Lung (tissue), 11 donors: ENCODE measurements at regions not wholly inside any gene's neighbourhood (a gene's known extent, or its start where the extent isn't known, plus 50 kb on each side); places are given as distances from the start of the nearest gene placed in this dataset.

Source experiments
- ATAC-seq: fragments of 200-7000 bp; cut with Tn5 transposase; one replicate; pipeline ENCODE4 v1.9.1; 2020; ENCODE audit warnings: moderate number of reproducible peaks; ENCODE audit not compliant: insufficient read depth, low FRiP score
- DNase-seq, 3 donors: peaks; one replicate each; pipeline ENCODE4 v3.0.0-alpha.2; 2013 to 2017
- H3K27ac ChIP-seq, 2 donors: one replicate each; pipeline ENCODE4 v1.5.1; 2013; ENCODE audit warnings: mild to moderate bottlenecking in 2 of 2, moderate library complexity in 2 of 2, control low read depth in 1 of 2, inconsistent platforms in 1 of 2, low read depth in 1 of 2, low read length in 1 of 2
- H3K27me3 ChIP-seq, 3 donors: one replicate each; pipeline ENCODE4 v1.5.1; 2013; ENCODE audit warnings: low read length in 2 of 3; ENCODE audit not compliant: control insufficient read depth in 3 of 3, insufficient read depth in 3 of 3
- H3K36me3 ChIP-seq, 4 donors: one replicate each; pipeline ENCODE4 v1.5.1; 2013; ENCODE audit warnings: low read length in 4 of 4, mild to moderate bottlenecking in 1 of 4, moderate library complexity in 1 of 4; ENCODE audit not compliant: control insufficient read depth in 4 of 4, insufficient read depth in 4 of 4
- H3K4me1 ChIP-seq, 5 donors: one replicate each; pipeline ENCODE4 v1.5.1; 2013; ENCODE audit warnings: low read length in 5 of 5, mild to moderate bottlenecking in 2 of 5, moderate library complexity in 1 of 5; ENCODE audit not compliant: control insufficient read depth in 5 of 5, insufficient read depth in 5 of 5
- H3K4me3 ChIP-seq: one replicate; pipeline ENCODE4 v1.5.1; 2013; ENCODE audit warnings: mild to moderate bottlenecking, control low read depth, moderate library complexity
- H3K9ac ChIP-seq, 2 donors: one replicate each; pipeline ENCODE4 v1.5.1; 2013; ENCODE audit warnings: low read length in 2 of 2, control low read depth in 1 of 2; ENCODE audit not compliant: insufficient read depth in 1 of 2
- H3K9me3 ChIP-seq, 4 donors: one replicate each; pipeline ENCODE4 v1.5.1; 2013; ENCODE audit warnings: low read length in 3 of 4, mild to moderate bottlenecking in 1 of 4, moderate library complexity in 1 of 4; ENCODE audit not compliant: control insufficient read depth in 4 of 4, insufficient read depth in 3 of 4
- CTCF ChIP-seq: IDR thresholded peaks from 2 replicates; pipeline ENCODE4 v1.5.1; 2012; ENCODE audit warnings: mild to moderate bottlenecking; ENCODE audit errors: control extremely low read depth, extremely low read depth
- WGBS, 2 donors: extraction: QIAGEN DNeasy Blood & Tissue Kit; methylation state at CpG; one replicate each; pipeline ENCODE4 v1.1.7; 2013; 5-methylcytosine and 5-hydroxymethylcytosine counted together
- donor health status: control.
- donor health status: control.
- donor health status: Bipolar disorder and iron deficiency.
- donor health status: healthy.
- donor health status: DM: yes; HTN: yes; CAD: no.

- no peak for TF ChIP-seq CTCF
- ATAC-seq (no peak), DNase-seq (no peak)
- H3K9me3 ChIP-seq: no peaks in the 10 kb centered on the region
- H3K4me1 ChIP-seq: no peaks in the 10 kb centered on the region
- H3K4me3 ChIP-seq: no peak overlapping the region
- H3K27ac ChIP-seq: no peak overlapping the region
- H3K9ac ChIP-seq: no peak overlapping the region
- WGBS, 2 donors: 51 to 57% methylated on average over 1 of the region's 1 CpG
- no peaks in the 10 kb centered on the region for H3K36me3 ChIP-seq
- no peaks in the 10 kb centered on the region for H3K27me3 ChIP-seq
Observed at GRCh38 chr11:104394508-104394907, 230.6 kb upstream of the PDGFD start.

GRCh38 chr11:104390651-104391050 is 226.7 kb upstream of the PDGFD start:
- Histone ChIP-seq H3K36me3 (no peaks in the 10 kb centered on the region), H3K9me3 (no peaks in the 10 kb centered on the region), H3K9ac (no peak overlapping the region), H3K4me3 (no peak overlapping the region), H3K4me1 (no peaks in the 10 kb centered on the region), H3K27me3 (no peaks in the 10 kb centered on the region), H3K27ac (no peak overlapping the region)
- no peak for DNase-seq
- TF ChIP-seq CTCF: no peak
- no peak for ATAC-seq
- 79 to 89% methylated on average over 4 of the region's 4 CpGs for WGBS, 2 donors

- TF ChIP-seq CTCF: no peak
- no peaks in the 10 kb centered on the region for H3K9me3 ChIP-seq
- ATAC-seq: no peak
- H3K9ac ChIP-seq: no peak overlapping the region
- no peak overlapping the region for H3K4me3 ChIP-seq
- WGBS, 2 donors: 88 to 95% methylated on average over 1 of the region's 1 CpG
- H3K4me1 ChIP-seq: no peaks in the 10 kb centered on the region
- no peaks in the 10 kb centered on the region for H3K36me3 ChIP-seq
- H3K27ac ChIP-seq: no peak overlapping the region
- no peak for DNase-seq
- no peaks in the 10 kb centered on the region for H3K27me3 ChIP-seq
Observed at GRCh38 chr11:104385884-104386283, 221.9 kb upstream of the PDGFD start.

GRCh38 chr11:104380358-104380757 is 216.4 kb upstream of the PDGFD start:
- Histone ChIP-seq H3K36me3 (no peaks in the 10 kb centered on the region), H3K4me3 (no peak overlapping the region), H3K9me3 (no peaks in the 10 kb centered on the region), H3K9ac (no peak overlapping the region), H3K27me3 (no peaks in the 10 kb centered on the region), H3K4me1 (no peaks in the 10 kb centered on the region), H3K27ac (no peak overlapping the region)
- no peak for TF ChIP-seq CTCF
- DNase-seq: no peak
- no peak for ATAC-seq
